HCT116 (cell line): ENCODE measurements at regions not wholly inside any gene's neighbourhood (a gene's known extent, or its start where the extent isn't known, plus 50 kb on each side); places are given as distances from the start of the nearest gene placed in this dataset.

Experiments
- POLR2A ChIP-seq: IDR thresholded peaks from 2 replicates; pipeline ENCODE4 v1.7.0; 2011; ENCODE audit warnings: borderline replicate concordance; ENCODE audit not compliant: insufficient read depth, insufficient read length; ENCODE audit errors: extremely low read depth
- POLR2AphosphoS5 ChIP-seq: IDR thresholded peaks from 2 replicates; pipeline ENCODE4 v1.6.1; 2011; ENCODE audit warnings: mild to moderate bottlenecking, low read depth, low read length, moderate library complexity
- RAD21 ChIP-seq: IDR thresholded peaks from 2 replicates; pipeline ENCODE4 v1.6.1; 2012; ENCODE audit warnings: low read depth, mild to moderate bottlenecking
- SIN3A ChIP-seq: IDR thresholded peaks from 2 replicates; pipeline ENCODE4 v1.6.1; 2012; ENCODE audit warnings: low read depth
- ZNF274 ChIP-seq: fragments of 200-500 bp; sonication (Bioruptor generic); IDR thresholded peaks from 2 replicates; pipeline ENCODE4 v1.6.1; 2014; ENCODE audit warnings: mild to moderate bottlenecking, low read depth, low read length, inconsistent platforms
- TF ChIP-seq, protein P1 (sequence below), 3 experiments: fragments of 200-600 bp in 1 of 3; sonication (generic) in 1 of 3; IDR thresholded peaks in 2 of 3; conservative IDR thresholded peaks in 1 of 3; 2 replicates each; pipeline ENCODE4 v1.5.1; 2012 to 2017; ENCODE audit warnings: low read depth in 2 of 3, low read length in 2 of 3, antibody characterized with exemption in 1 of 3, borderline replicate concordance in 1 of 3, control low read depth in 1 of 3, mild to moderate bottlenecking in 1 of 3, mixed read lengths in 1 of 3, mixed run types in 1 of 3, moderate library complexity in 1 of 3; ENCODE audit not compliant: insufficient read depth in 1 of 3
- TF ChIP-seq, protein P2 (sequence below): IDR thresholded peaks from 2 replicates; pipeline ENCODE4 v1.6.1; 2012; ENCODE audit warnings: low read depth

DNA sequence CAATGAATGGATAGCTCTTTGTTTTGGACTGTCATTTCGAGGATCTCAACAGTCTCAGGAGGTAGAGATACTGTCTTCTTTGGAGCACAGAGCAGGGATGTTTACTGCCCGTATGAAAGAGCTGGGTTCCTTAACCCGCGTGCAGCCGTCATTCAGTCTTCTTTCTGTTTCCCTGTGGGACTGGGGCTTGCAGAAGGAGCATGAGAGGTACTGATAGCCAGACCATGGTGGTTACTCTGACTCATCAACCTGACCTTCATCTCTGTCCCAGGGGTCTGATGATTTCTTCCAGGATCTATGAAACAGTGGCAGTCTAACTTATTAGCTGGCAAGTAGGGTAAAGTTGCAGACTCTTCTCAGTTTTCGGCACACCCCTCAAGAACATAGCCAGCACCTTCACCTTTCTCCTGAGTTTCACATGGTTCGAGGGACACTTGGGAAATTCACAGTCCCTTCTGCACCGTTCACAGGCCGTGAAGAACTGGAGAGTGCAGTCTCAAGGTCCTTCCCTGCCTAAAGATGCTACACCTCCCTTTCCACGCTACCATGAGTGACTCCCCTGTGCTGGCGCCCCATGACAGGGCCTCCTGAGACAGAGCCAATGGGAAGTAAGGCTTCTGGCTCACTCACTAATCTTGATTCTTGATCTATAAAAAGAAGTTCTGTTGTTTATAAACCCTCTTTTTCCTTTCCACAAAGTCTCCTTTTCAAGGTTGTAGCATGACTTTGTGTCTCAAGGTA lies 226.2 kb downstream of the MC4R start:
- TF ChIP-seq, protein P1, sequence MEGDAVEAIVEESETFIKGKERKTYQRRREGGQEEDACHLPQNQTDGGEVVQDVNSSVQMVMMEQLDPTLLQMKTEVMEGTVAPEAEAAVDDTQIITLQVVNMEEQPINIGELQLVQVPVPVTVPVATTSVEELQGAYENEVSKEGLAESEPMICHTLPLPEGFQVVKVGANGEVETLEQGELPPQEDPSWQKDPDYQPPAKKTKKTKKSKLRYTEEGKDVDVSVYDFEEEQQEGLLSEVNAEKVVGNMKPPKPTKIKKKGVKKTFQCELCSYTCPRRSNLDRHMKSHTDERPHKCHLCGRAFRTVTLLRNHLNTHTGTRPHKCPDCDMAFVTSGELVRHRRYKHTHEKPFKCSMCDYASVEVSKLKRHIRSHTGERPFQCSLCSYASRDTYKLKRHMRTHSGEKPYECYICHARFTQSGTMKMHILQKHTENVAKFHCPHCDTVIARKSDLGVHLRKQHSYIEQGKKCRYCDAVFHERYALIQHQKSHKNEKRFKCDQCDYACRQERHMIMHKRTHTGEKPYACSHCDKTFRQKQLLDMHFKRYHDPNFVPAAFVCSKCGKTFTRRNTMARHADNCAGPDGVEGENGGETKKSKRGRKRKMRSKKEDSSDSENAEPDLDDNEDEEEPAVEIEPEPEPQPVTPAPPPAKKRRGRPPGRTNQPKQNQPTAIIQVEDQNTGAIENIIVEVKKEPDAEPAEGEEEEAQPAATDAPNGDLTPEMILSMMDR (IDR thresholded peaks at IDR 0.05 in 2 of 3, conservative IDR thresholded peaks at IDR 0.05 in 1 of 3; ENCODE audit: borderline replicate concordance in 1 of 3, insufficient read depth in 1 of 3, low read depth in 2 of 3, low read length in 2 of 3): no peak
- TF ChIP-seq SIN3A (no peak), ZNF274 (no peak), POLR2A (no peak), RAD21 (no peak), POLR2AphosphoS5 (no peak)
- TF ChIP-seq, protein P2, sequence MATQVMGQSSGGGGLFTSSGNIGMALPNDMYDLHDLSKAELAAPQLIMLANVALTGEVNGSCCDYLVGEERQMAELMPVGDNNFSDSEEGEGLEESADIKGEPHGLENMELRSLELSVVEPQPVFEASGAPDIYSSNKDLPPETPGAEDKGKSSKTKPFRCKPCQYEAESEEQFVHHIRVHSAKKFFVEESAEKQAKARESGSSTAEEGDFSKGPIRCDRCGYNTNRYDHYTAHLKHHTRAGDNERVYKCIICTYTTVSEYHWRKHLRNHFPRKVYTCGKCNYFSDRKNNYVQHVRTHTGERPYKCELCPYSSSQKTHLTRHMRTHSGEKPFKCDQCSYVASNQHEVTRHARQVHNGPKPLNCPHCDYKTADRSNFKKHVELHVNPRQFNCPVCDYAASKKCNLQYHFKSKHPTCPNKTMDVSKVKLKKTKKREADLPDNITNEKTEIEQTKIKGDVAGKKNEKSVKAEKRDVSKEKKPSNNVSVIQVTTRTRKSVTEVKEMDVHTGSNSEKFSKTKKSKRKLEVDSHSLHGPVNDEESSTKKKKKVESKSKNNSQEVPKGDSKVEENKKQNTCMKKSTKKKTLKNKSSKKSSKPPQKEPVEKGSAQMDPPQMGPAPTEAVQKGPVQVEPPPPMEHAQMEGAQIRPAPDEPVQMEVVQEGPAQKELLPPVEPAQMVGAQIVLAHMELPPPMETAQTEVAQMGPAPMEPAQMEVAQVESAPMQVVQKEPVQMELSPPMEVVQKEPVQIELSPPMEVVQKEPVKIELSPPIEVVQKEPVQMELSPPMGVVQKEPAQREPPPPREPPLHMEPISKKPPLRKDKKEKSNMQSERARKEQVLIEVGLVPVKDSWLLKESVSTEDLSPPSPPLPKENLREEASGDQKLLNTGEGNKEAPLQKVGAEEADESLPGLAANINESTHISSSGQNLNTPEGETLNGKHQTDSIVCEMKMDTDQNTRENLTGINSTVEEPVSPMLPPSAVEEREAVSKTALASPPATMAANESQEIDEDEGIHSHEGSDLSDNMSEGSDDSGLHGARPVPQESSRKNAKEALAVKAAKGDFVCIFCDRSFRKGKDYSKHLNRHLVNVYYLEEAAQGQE: no peak
